ENCODE measurements at regions not wholly inside any gene's neighbourhood (a gene's known extent, or its start where the extent isn't known, plus 50 kb on each side); places are given as distances from the start of the nearest gene placed in this dataset.

DNA sequence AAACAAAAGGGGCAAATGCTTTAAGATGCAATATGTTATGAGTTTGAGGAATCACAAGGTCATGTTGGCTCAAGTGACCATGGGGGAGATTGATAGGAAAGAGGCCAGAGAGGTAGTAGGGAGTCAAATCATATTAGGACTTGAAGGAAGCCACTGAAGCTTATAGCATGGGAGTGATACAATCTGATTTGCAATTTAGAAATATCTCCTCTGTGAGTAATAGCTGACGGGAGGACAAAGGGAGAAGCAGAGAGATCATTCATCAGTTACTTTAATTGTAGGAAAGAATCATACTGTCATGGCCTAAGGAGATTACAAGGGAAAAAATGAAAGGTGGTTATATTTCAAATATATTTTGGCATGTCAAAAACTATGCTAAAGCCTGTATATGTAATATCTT, 793.6 kb upstream of the RAG2 start:
- POLR2A ChIA-PET: no interaction called here
- DNase-seq (ENCODE audit: extremely low spot score): no peak
- CTCF ChIA-PET: no interaction called here
- TF ChIP-seq, protein P1, sequence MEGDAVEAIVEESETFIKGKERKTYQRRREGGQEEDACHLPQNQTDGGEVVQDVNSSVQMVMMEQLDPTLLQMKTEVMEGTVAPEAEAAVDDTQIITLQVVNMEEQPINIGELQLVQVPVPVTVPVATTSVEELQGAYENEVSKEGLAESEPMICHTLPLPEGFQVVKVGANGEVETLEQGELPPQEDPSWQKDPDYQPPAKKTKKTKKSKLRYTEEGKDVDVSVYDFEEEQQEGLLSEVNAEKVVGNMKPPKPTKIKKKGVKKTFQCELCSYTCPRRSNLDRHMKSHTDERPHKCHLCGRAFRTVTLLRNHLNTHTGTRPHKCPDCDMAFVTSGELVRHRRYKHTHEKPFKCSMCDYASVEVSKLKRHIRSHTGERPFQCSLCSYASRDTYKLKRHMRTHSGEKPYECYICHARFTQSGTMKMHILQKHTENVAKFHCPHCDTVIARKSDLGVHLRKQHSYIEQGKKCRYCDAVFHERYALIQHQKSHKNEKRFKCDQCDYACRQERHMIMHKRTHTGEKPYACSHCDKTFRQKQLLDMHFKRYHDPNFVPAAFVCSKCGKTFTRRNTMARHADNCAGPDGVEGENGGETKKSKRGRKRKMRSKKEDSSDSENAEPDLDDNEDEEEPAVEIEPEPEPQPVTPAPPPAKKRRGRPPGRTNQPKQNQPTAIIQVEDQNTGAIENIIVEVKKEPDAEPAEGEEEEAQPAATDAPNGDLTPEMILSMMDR (IDR thresholded peaks at IDR 0.05; ENCODE audit: control extremely low read depth, extremely low read depth, low read depth, missing control alignments): no peak

DNA sequence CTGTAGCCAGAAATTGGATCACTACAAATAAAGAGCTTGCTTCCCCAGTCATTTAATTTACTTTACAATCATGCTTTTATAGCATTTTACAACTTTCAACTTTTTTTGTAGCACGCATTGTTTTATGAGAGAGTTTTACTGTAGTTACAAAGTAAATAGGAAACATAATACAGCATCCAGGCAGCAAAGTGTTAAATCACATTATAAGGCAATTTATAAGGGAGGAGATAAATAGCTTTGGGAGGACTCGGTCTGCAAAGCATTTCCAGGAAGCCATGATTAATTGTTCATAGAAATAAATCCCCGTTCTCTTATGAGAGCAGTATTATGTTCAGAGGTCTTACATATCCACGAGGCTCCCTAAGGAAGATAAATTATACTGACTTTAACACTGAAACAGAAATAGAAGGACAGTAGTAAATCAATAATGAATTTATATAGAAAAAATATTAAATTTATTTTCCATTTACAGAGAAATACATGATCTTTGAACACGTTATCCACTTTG, 792.6 kb upstream of the RAG2 start:
- ChIA-PET POLR2A (no interaction called here), CTCF (no interaction called here)
- no peak for DNase-seq (ENCODE audit: extremely low spot score)
- TF ChIP-seq, protein P1 (IDR thresholded peaks at IDR 0.05; ENCODE audit: control extremely low read depth, extremely low read depth, low read depth, missing control alignments): no peak

DNA sequence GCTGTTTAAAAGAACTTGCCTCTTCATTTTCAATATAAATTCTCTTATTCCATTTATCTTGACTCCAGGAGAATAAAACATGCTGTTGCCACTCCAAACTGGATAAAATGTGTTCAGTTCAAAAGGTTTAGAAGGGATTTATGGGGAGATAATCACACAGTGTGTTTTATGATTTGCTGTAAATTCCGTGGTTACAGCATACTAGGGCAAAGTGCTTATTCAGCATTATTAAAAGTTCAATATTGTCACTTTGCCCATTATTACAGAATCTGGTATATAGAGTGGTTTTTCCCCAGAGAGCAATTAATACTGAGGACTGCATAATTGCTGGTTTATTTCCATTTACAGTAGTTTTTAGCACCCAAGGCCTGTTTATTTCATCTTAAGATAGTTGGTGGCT, 780.9 kb upstream of the RAG2 start:
- POLR2A ChIA-PET: no interaction called here
- TF ChIP-seq, protein P1 (IDR thresholded peaks at IDR 0.05; ENCODE audit: control extremely low read depth, extremely low read depth, low read depth, missing control alignments): no peak
- no peak for DNase-seq (ENCODE audit: extremely low spot score)
- CTCF ChIA-PET: no interaction called here

DNA sequence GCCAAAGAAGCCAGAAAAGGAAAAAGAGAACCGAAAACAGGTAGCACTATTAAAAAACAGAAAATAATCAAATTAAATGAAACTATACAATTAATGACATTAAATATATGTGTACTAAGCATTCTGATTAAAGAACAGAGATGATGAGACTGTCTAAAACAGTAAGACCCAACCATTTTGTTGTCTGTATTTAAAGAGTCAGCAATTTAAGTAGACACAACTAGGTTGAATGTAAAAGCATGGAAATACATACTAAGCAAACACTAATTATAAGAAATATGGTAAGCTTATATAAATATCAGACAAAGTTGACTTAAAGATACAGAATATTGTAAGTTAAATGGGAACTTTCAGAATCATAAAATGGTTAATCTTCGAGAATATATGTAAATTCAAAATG, 774.6 kb upstream of the RAG2 start:
- CTCF ChIA-PET: interaction anchor here (1.1 kb wide), 1 partner anchor 16 kb away, joined by 3 read pairs; no protein-coding TSS in a partner anchor
- TF ChIP-seq, protein P1 (IDR thresholded peaks at IDR 0.05; ENCODE audit: control extremely low read depth, extremely low read depth, low read depth, missing control alignments): no peak
- POLR2A ChIA-PET: no interaction called here
- DNase-seq (ENCODE audit: extremely low spot score): no peak

DNA sequence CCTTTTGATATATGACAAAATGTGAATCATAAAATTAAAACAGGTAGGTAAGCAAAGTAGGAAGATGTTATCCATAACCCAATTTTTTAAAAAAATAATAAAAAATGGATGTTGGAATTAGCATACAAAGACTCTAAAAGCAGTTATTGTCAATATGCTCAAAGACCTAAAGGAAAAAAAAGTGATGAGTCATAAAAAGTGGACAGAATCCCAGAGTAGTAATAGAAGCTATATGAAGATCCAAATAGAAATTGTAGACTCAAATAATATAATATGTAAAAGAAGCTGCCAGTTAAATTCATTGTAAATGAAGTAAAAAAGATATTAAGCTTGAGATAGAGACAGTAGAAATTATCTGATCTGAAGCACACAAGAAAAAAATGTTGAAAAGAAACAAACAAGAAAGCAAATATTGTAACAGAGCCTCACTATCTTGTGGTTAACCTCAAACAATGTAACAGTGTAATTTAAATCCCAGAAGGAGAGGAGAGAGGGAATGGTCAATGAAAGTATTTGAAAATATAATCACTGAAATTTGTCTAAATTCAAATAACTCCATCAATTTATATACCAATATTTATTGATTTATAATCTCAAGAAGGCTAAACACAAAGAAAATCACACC, 773.4 kb upstream of the RAG2 start:
- CTCF ChIA-PET: interaction anchor here (1.4 kb wide), 1 partner anchor 15 kb away, joined by 3 read pairs; no protein-coding TSS in a partner anchor
- TF ChIP-seq, protein P1 (IDR thresholded peaks at IDR 0.05; ENCODE audit: control extremely low read depth, extremely low read depth, low read depth, missing control alignments): no peak
- no peak for DNase-seq (ENCODE audit: extremely low spot score)
- POLR2A ChIA-PET: no interaction called here

DNA sequence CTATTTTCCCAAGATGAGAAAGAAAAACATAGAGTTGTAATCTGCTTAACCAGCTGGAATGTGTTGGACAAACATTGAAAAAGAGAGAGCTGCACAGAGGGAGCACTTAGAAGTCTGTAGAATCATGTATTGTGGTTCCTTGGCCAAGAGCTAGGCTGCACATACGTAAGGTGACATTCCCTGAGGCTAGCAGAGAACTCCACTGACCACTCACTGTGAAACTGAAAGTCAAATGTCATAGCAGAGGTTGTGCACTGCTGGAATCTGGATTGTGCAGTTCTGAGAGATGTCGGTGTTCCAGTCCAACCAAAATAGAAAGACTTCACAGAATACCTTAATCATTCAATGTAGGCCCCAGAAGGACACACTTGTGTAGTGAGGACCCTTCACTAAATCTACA, 772.8 kb upstream of the RAG2 start:
- TF ChIP-seq, protein P1 (IDR thresholded peaks at IDR 0.05; ENCODE audit: control extremely low read depth, extremely low read depth, low read depth, missing control alignments): no peak
- POLR2A ChIA-PET: no interaction called here
- DNase-seq (ENCODE audit: extremely low spot score): no peak
- CTCF ChIA-PET: interaction anchor here (1.4 kb wide), 1 partner anchor 14 kb away, joined by 3 read pairs; no protein-coding TSS in a partner anchor

Measured in GM10248 (cell line).